DND-41 (cell line): ENCODE measurements at regions not wholly inside any gene's neighbourhood (a gene's known extent, or its start where the extent isn't known, plus 50 kb on each side); places are given as distances from the start of the nearest gene placed in this dataset.

Experiments
- EZH2 ChIP-seq: IDR thresholded peaks from 3 replicates; pipeline ENCODE4 v1.6.1; 2012; ENCODE audit warnings: borderline replicate concordance, low read depth, mild to moderate bottlenecking, moderate library complexity, low read length, inconsistent platforms; ENCODE audit not compliant: severe bottlenecking
- TF ChIP-seq, protein P1 (sequence below): IDR thresholded peaks from 2 replicates; pipeline ENCODE4 v1.5.1; 2012; ENCODE audit warnings: borderline replicate concordance, low read length, moderate library complexity, mild to moderate bottlenecking; ENCODE audit not compliant: poor library complexity, severe bottlenecking; ENCODE audit errors: extremely low read depth

GRCh38 chr9:107992271-107992670 lies 502.7 kb upstream of the KLF4 start:
- TF ChIP-seq, protein P1, sequence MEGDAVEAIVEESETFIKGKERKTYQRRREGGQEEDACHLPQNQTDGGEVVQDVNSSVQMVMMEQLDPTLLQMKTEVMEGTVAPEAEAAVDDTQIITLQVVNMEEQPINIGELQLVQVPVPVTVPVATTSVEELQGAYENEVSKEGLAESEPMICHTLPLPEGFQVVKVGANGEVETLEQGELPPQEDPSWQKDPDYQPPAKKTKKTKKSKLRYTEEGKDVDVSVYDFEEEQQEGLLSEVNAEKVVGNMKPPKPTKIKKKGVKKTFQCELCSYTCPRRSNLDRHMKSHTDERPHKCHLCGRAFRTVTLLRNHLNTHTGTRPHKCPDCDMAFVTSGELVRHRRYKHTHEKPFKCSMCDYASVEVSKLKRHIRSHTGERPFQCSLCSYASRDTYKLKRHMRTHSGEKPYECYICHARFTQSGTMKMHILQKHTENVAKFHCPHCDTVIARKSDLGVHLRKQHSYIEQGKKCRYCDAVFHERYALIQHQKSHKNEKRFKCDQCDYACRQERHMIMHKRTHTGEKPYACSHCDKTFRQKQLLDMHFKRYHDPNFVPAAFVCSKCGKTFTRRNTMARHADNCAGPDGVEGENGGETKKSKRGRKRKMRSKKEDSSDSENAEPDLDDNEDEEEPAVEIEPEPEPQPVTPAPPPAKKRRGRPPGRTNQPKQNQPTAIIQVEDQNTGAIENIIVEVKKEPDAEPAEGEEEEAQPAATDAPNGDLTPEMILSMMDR, result no peak
- TF ChIP-seq EZH2, result no peak
